ENCODE measurements at regions not wholly inside any gene's neighbourhood (a gene's known extent, or its start where the extent isn't known, plus 50 kb on each side); places are given as distances from the start of the nearest gene placed in this dataset.

DNA sequence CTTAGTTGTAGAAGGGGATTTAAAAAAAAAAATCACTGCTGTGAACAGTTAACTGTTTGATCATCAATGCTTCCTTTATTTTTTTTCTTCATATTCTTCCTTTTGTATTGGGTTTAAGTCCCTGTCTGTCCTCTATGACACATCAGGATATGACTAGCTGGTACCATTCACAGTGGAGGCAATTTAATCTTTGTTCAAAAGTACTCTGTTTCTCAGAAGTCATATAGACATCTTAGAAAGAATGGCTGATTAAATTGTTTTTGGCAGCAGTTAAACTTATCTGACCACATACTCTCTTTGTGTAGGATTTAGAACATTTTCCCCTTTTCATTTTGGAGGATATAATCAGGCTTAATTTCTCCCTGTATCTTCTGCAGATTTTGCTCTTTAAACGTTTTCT is 807.8 kb upstream of the CDH2 start:
- no peak for TF ChIP-seq POLR2AphosphoS5 (IDR thresholded peaks at IDR 0.05)
- TF ChIP-seq, protein P1, sequence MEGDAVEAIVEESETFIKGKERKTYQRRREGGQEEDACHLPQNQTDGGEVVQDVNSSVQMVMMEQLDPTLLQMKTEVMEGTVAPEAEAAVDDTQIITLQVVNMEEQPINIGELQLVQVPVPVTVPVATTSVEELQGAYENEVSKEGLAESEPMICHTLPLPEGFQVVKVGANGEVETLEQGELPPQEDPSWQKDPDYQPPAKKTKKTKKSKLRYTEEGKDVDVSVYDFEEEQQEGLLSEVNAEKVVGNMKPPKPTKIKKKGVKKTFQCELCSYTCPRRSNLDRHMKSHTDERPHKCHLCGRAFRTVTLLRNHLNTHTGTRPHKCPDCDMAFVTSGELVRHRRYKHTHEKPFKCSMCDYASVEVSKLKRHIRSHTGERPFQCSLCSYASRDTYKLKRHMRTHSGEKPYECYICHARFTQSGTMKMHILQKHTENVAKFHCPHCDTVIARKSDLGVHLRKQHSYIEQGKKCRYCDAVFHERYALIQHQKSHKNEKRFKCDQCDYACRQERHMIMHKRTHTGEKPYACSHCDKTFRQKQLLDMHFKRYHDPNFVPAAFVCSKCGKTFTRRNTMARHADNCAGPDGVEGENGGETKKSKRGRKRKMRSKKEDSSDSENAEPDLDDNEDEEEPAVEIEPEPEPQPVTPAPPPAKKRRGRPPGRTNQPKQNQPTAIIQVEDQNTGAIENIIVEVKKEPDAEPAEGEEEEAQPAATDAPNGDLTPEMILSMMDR (IDR thresholded peaks at IDR 0.05) = no peak
- TF ChIP-seq POLR2A (IDR thresholded peaks at IDR 0.05) = no peak
- no peak for TF ChIP-seq EP300 (IDR thresholded peaks at IDR 0.05)
